Type B pancreatic cell (in vitro differentiated cells): ENCODE measurements at regions not wholly inside any gene's neighbourhood (a gene's known extent, or its start where the extent isn't known, plus 50 kb on each side); places are given as distances from the start of the nearest gene placed in this dataset.
"Not testable (repeated sequence)": the region's sequence is repeated elsewhere in the genome, so short reads cannot be mapped to it uniquely, and the experiment has no call there.

Experiments used
- DNase-seq: peaks from one replicate; pipeline ENCODE4 v3.0.0; 2021; ENCODE audit warnings: mixed read lengths; ENCODE audit not compliant: unreplicated experiment; ENCODE audit errors: extremely low spot score
- H3K27ac Mint-ChIP-seq: 2 replicates; pipeline ENCODE4 v1.8.0; 2021; ENCODE audit warnings: mild to moderate bottlenecking, mixed read lengths
- H3K27me3 Mint-ChIP-seq: 2 replicates; pipeline ENCODE4 v1.8.0; 2021; ENCODE audit warnings: mixed read lengths
- H3K36me3 Mint-ChIP-seq: 2 replicates; pipeline ENCODE4 v1.8.0; 2021; ENCODE audit warnings: mixed read lengths
- H3K4me1 Mint-ChIP-seq: one replicate; pipeline ENCODE4 v1.8.0; 2021; ENCODE audit warnings: mixed read lengths; ENCODE audit not compliant: unreplicated experiment
- H3K4me3 Mint-ChIP-seq: 2 replicates; pipeline ENCODE4 v1.8.0; 2021; ENCODE audit warnings: mild to moderate bottlenecking, mixed read lengths
- H3K9me3 Mint-ChIP-seq: 2 replicates; pipeline ENCODE4 v1.8.0; 2021; ENCODE audit warnings: mixed read lengths
- TF ChIP-seq, protein P1 (sequence below): fragments of 200-600 bp; sonication (generic); conservative IDR thresholded peaks from 2 replicates; pipeline ENCODE4 v1.5.0; 2021; ENCODE audit warnings: antibody characterized with exemption, mild to moderate bottlenecking

DNA sequence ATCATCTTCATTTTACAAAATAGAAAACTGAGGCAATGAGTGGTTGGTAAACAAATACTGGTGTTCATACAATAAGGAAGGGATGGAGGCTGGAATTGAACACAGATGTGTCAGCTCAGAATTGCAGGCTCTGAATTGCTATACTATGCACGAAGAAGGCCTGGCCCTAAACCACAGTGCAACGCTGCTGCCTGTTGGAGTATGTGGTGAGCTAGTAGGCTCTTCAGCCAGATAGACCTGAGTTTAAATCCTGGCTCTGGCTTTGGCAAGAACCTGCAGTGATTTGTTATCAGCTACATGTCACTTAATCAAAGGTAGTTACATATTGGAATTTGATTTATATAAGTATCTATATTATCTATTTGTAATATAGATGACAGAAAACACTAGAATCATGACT lies 1602.4 kb upstream of the CELF4 start:
- no peak overlapping the region for H3K4me3 Mint-ChIP-seq
- no peak overlapping the region for H3K27ac Mint-ChIP-seq
- H3K4me1 Mint-ChIP-seq: no peaks in the 10 kb centered on the region
- H3K27me3 Mint-ChIP-seq: no peaks in the 10 kb centered on the region
- DNase-seq: no peak
- H3K36me3 Mint-ChIP-seq: no peaks in the 10 kb centered on the region
- TF ChIP-seq, protein P1, sequence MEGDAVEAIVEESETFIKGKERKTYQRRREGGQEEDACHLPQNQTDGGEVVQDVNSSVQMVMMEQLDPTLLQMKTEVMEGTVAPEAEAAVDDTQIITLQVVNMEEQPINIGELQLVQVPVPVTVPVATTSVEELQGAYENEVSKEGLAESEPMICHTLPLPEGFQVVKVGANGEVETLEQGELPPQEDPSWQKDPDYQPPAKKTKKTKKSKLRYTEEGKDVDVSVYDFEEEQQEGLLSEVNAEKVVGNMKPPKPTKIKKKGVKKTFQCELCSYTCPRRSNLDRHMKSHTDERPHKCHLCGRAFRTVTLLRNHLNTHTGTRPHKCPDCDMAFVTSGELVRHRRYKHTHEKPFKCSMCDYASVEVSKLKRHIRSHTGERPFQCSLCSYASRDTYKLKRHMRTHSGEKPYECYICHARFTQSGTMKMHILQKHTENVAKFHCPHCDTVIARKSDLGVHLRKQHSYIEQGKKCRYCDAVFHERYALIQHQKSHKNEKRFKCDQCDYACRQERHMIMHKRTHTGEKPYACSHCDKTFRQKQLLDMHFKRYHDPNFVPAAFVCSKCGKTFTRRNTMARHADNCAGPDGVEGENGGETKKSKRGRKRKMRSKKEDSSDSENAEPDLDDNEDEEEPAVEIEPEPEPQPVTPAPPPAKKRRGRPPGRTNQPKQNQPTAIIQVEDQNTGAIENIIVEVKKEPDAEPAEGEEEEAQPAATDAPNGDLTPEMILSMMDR: no peak
- no peaks in the 10 kb centered on the region for H3K9me3 Mint-ChIP-seq

DNA sequence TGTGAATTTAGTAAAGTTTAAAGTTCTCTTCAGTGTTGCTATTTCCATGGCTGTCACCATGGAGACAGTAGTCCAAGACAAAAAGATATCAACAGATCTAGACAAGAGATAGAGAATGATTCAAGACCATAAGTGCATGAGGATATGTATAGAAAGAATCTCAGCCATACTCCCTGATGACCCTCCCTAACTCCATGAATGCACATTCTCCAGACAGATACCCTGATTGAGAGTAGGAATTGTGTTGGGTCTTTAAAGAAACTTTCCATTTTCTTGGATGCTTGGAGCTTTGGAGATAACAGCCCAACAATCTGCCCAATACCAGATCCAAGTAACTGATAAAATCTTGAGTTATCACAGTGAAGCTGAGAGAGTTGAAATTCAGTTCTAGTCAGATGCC lies 1601.2 kb upstream of the CELF4 start:
- no peaks in the 10 kb centered on the region for H3K27me3 Mint-ChIP-seq
- H3K36me3 Mint-ChIP-seq: no peaks in the 10 kb centered on the region
- no peaks in the 10 kb centered on the region for H3K4me1 Mint-ChIP-seq
- H3K9me3 Mint-ChIP-seq: no peaks in the 10 kb centered on the region
- TF ChIP-seq, protein P1: no peak
- no peak for DNase-seq
- no peak overlapping the region for H3K27ac Mint-ChIP-seq
- no peak overlapping the region for H3K4me3 Mint-ChIP-seq

DNA sequence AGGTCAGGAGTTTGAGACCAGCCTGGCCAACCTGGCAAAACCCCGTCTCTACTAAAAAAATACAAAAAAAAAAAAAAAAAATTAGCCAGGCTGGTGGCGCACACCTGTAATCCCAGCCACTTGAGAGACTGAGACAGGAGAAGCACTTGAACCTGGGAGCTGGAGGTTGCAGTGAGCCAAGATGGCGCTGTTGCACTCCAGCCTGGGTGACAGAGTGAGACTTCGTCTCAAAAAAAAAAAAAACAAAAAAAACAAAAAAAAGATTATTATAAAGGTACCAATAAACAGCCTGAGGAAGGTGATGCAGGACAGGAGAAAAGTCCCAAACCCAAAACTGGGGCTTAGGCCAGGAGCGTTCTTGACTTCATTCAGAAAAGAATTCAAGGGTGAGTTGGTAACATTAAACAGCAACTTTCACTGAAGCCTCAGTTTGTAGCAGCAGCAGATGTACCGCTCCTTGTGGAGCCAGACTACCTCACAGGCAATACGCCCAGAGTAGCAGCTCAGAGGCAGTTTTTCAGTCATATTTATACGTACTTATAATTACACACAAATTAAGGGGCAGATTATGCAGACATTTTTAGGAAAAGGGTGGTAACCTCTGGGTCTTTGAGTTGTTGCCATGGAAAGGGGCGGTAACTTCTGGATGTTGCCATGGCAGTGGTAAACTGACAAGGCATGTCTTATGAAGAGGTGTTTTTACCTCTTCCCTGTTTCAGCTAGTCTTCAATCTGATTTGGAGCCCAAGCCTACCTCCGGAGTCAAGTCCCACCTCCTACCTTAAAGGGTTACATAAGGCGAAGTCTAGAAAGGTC lies 1596.6 kb upstream of the CELF4 start:
- peaks cover 3% of the 10 kb centered on the region for H3K4me1 Mint-ChIP-seq
- no peak overlapping the region for H3K27ac Mint-ChIP-seq
- peaks cover 4% of the 10 kb centered on the region for H3K36me3 Mint-ChIP-seq
- H3K27me3 Mint-ChIP-seq: no peaks in the 10 kb centered on the region
- TF ChIP-seq, protein P1: no peak
- DNase-seq: no peak
- H3K4me3 Mint-ChIP-seq: no peak overlapping the region
- peaks cover 5% of the 10 kb centered on the region for H3K9me3 Mint-ChIP-seq

DNA sequence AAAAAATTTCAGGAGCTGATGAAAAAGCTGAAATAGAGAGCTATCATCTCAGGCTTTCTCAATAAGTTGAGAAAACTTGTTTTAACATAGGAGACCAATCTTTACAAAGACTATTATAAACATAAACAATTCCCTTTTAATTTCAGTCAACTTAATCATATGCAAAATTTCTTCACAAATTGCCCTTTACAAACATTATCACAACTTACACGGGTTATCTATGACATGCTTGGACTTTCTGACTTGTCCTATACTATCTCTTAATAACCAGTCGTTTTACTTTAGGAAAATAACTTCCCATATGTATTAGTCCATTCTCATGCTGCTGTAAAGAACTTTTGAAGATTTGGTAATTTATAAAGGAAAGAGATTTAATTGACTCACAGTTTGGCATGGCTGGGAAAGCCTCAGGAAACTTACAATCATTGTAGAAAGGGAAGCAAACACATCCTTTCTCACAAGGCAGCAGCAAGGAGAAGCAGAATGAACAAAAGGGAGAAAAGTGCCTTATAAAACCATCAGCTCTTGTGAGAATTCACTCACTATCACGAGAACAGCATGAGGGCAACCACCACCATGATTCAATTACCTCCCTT lies 1583.7 kb upstream of the CELF4 start:
- H3K9me3 Mint-ChIP-seq: peaks cover 11% of the 10 kb centered on the region
- no peaks in the 10 kb centered on the region for H3K27me3 Mint-ChIP-seq
- H3K36me3 Mint-ChIP-seq: peaks cover 10% of the 10 kb centered on the region
- no peak overlapping the region for H3K4me3 Mint-ChIP-seq
- TF ChIP-seq, protein P1: no peak
- H3K27ac Mint-ChIP-seq: no peak overlapping the region
- DNase-seq: no peak
- H3K4me1 Mint-ChIP-seq: no peaks in the 10 kb centered on the region

DNA sequence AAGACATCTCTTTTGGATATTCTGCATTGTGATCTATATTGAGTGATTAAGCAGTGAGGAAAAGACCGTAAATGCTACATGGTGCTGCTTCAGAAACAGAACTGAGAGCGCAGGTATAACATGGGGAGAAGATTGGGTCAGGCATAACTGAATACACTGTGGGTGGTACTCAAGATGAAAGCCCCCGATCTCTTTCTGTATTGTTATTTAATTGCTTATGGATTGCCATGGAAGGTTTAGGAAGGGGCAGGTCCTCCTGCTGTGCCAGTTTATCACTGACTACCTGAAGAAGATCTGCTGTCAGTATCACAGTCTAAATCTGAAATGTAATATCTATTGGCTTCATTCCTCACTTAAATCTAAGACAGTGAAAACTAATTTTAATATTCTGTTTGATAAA lies 1568.7 kb upstream of the CELF4 start:
- H3K36me3 Mint-ChIP-seq: no peaks in the 10 kb centered on the region
- peaks cover under 1% of the 10 kb centered on the region for H3K9me3 Mint-ChIP-seq
- no peak for DNase-seq
- H3K4me3 Mint-ChIP-seq: no peak overlapping the region
- TF ChIP-seq, protein P1: no peak
- H3K27ac Mint-ChIP-seq: no peak overlapping the region
- no peaks in the 10 kb centered on the region for H3K4me1 Mint-ChIP-seq
- no peaks in the 10 kb centered on the region for H3K27me3 Mint-ChIP-seq

DNA sequence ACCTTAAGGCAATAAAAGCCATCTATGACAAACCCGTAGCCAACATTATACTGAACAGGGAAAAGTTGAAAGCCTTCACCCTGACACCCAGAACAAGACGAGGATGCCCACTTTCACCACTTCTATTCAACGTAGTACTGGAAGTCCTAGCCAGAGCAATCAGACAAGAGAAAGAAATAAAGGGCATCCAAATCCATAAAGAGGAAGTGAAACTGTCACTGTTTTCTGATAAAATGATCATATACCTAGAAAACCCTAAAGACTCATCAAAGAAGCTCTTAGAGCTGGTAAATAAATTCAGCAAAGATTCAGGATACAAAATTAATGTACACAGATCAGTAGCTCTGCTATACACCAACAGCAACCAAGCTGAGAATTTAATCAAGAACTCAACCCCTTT lies 1561.9 kb upstream of the CELF4 start:
- peaks cover 14% of the 10 kb centered on the region for H3K9me3 Mint-ChIP-seq
- H3K27ac Mint-ChIP-seq, H3K27me3 Mint-ChIP-seq, DNase-seq, H3K4me3 Mint-ChIP-seq, H3K36me3 Mint-ChIP-seq, H3K4me1 Mint-ChIP-seq: not testable (repeated sequence)
